Sigmoid colon (tissue), 4 donors: ENCODE measurements at regions not wholly inside any gene's neighbourhood (a gene's known extent, or its start where the extent isn't known, plus 50 kb on each side); places are given as distances from the start of the nearest gene placed in this dataset.

ENCODE experiments used
- EP300 ChIP-seq, 4 donors: sonication (generic); formaldehyde crosslinking; IDR thresholded peaks; one replicate each; pipeline ENCODE4 v1.6.1; 2017; ENCODE audit warnings: antibody characterized with exemption in 4 of 4
- POLR2A ChIP-seq, 2 donors: fragments of 450-650 bp; IDR thresholded peaks; one replicate each; pipeline ENCODE4 v1.6.1; 2016; ENCODE audit warnings: antibody characterized with exemption in 2 of 2, mild to moderate bottlenecking in 2 of 2, moderate library complexity in 2 of 2
- POLR2AphosphoS5 ChIP-seq, 4 donors: sonication (generic); formaldehyde crosslinking; IDR thresholded peaks; one replicate each; pipeline ENCODE4 v1.6.1; 2017; ENCODE audit warnings: antibody characterized with exemption in 4 of 4
- TF ChIP-seq, protein P1 (sequence below), 4 experiments: fragments of 450-650 bp in 3 of 4; fragments of 200-600 bp in 1 of 4; IDR thresholded peaks; one replicate each; pipeline ENCODE4 v1.5.1; 2016 to 2019; ENCODE audit warnings: antibody characterized with exemption in 4 of 4, mild to moderate bottlenecking in 3 of 4, moderate library complexity in 2 of 4

DNA sequence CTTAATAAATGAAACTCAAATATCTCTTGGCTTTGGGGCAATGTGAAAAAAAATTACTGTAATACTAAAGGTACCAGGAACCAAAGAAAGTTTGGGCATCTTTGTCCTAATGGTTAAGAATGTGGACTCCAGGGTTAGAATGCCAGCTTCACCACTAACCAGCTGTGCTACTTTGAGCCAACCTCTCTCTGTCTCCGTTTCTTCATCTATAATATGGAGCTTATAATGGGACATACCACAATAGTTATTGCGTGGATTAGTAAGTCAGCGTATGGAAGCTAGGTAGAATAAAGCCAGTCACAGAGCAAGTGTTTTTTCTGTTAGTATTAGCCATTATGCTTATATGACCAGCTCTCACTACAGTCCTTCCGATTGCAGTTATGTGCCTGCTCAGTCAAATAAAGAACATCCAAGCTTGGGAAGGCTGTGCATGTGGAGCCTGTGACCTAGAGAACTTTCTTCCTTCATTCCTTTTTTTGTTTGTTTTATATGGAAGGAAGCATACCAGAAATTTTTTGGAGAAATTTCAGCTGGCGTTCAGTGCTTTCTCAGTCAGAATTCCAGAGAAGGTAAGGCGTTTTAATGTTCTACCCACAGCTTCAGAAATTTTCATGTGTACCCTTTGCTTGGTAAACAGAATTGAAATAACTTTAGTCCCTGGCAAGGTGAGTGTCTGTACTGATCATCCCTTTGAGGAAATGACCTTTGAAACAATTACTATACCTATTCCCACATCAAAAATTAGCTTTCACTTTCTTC is 114.0 kb upstream of the RND3 start:
- TF ChIP-seq, protein P1, sequence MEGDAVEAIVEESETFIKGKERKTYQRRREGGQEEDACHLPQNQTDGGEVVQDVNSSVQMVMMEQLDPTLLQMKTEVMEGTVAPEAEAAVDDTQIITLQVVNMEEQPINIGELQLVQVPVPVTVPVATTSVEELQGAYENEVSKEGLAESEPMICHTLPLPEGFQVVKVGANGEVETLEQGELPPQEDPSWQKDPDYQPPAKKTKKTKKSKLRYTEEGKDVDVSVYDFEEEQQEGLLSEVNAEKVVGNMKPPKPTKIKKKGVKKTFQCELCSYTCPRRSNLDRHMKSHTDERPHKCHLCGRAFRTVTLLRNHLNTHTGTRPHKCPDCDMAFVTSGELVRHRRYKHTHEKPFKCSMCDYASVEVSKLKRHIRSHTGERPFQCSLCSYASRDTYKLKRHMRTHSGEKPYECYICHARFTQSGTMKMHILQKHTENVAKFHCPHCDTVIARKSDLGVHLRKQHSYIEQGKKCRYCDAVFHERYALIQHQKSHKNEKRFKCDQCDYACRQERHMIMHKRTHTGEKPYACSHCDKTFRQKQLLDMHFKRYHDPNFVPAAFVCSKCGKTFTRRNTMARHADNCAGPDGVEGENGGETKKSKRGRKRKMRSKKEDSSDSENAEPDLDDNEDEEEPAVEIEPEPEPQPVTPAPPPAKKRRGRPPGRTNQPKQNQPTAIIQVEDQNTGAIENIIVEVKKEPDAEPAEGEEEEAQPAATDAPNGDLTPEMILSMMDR (IDR thresholded peaks at IDR 0.05): no peak
- TF ChIP-seq POLR2A (IDR thresholded peaks at IDR 0.05): no peak
- no peak for TF ChIP-seq EP300 (IDR thresholded peaks at IDR 0.05)
- no peak for TF ChIP-seq POLR2AphosphoS5 (IDR thresholded peaks at IDR 0.05)
